Mesodermal cell (in vitro differentiated cells): ENCODE measurements at regions not wholly inside any gene's neighbourhood (a gene's known extent, or its start where the extent isn't known, plus 50 kb on each side); places are given as distances from the start of the nearest gene placed in this dataset.
"Not testable (repeated sequence)": the region's sequence is repeated elsewhere in the genome, so short reads cannot be mapped to it uniquely, and the experiment has no call there.

ENCODE experiments used
- H3K27ac ChIP-seq: 2 replicates; pipeline ENCODE4 v1.7.0; 2013; ENCODE audit warnings: mild to moderate bottlenecking, low read depth, low read length, moderate library complexity; ENCODE audit not compliant: severe bottlenecking
- H3K36me3 ChIP-seq: 2 replicates; pipeline ENCODE4 v1.7.1; 2013; ENCODE audit warnings: mild to moderate bottlenecking, low read length, moderate library complexity; ENCODE audit not compliant: control insufficient read depth, insufficient read depth
- H3K4me1 ChIP-seq: one replicate; pipeline ENCODE4 v1.7.1; 2013; ENCODE audit warnings: mild to moderate bottlenecking, low read length; ENCODE audit not compliant: insufficient read depth, control insufficient read depth, poor library complexity, severe bottlenecking
- H3K4me3 ChIP-seq: 2 replicates; pipeline ENCODE4 v1.7.0; 2013; ENCODE audit warnings: low read length, control low read depth, mild to moderate bottlenecking; ENCODE audit not compliant: insufficient read depth, poor library complexity, severe bottlenecking; ENCODE audit errors: extremely low read depth
- H3K9me3 ChIP-seq: 2 replicates; pipeline ENCODE4 v1.7.1; 2013; ENCODE audit warnings: mild to moderate bottlenecking, low read length, moderate library complexity; ENCODE audit not compliant: control insufficient read depth
- WGBS, 2 experiments: methylation state at CpG; one replicate each; pipeline ENCODE4 v1.1.5; 2013; ENCODE audit warnings: missing lambda C conversion rate in 2 of 2; ENCODE audit not compliant: insufficient coverage in 2 of 2; 5-methylcytosine and 5-hydroxymethylcytosine counted together

DNA sequence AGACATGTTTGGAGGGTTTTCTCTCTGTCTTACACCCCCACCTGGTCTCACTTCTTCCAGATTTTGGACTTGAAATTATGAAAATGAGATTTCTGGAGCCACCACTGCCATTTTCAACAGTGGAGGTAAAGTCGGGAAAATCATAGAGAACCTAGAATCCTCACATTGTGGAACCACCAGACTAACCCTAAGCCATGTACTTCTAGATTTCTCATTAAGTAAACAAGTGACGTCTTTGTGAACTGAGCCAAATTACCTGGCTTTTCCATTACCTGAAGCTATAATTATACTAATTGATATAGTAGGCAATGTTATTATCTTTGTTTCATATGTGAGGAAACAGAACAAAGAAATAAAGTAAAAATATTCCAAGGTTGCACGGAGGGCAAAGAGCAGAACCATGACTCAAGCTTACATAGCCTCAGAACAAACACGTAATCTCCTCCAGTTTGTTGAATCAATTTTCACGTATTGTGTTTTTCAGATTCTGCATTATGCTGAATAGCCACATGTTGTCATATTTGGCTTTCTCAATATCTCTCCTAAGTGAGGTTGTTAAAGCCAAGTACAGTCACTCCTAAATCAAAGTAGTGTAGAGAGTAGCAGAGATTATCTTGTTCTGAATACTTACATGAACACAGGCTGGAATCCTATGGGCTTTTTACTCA is 101.3 kb upstream of the CMC1 start:
- H3K4me3 ChIP-seq = no peak overlapping the region
- no peak overlapping the region for H3K27ac ChIP-seq
- no peaks in the 10 kb centered on the region for H3K36me3 ChIP-seq
- WGBS, 2 experiments = 96 to 100% methylated on average over 2 to 3 of the region's 5 CpGs
- H3K4me1 ChIP-seq = no peaks in the 10 kb centered on the region
- no peaks in the 10 kb centered on the region for H3K9me3 ChIP-seq

DNA sequence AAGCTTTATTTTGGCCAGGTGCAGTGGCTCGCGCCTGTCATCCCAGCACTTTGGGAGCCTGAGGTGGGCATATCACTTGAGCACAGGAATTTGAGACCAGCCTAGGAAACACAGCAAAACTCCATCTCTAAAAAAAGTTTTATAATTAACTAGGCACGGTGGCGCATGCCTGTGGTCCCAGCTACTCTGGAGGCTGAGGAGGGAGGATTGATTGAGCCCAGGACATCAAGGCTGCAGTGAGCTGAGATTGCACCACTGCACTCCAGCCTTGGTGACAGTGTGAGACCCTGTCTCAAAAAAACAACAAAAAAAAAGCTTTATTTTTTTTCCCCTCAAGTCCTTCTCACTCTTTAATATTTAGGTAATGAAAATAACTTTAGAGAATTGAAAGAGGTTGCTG is 100.8 kb upstream of the CMC1 start:
- 91 to 96% methylated on average over 2 to 4 of the region's 4 CpGs for WGBS, 2 experiments
- Histone ChIP-seq H3K4me1 (no peaks in the 10 kb centered on the region), H3K36me3 (no peaks in the 10 kb centered on the region), H3K9me3 (no peaks in the 10 kb centered on the region), H3K27ac (no peak overlapping the region), H3K4me3 (no peak overlapping the region)

DNA sequence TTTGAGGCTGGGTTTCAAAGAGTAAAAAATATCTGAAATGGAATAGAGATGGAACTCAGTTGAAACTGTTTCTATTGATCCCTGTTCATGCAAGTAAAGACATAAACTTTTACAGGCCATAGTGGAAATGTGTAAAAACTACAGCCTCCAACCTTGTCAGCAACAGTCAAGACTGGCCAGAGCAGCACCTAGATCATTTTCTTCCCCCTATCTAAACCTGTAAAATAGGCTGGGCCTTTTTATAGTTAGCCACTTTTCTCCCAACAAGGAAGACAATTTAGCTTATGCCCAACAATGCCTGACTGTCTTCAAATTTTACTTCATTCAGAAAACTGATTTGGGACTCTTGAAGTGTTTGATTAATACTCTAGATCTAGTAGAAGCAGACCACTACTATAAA is 91.5 kb upstream of the CMC1 start:
- no peak overlapping the region for H3K4me3 ChIP-seq
- no peak overlapping the region for H3K27ac ChIP-seq
- H3K9me3 ChIP-seq = no peaks in the 10 kb centered on the region
- no peaks in the 10 kb centered on the region for H3K36me3 ChIP-seq
- no peaks in the 10 kb centered on the region for H3K4me1 ChIP-seq

DNA sequence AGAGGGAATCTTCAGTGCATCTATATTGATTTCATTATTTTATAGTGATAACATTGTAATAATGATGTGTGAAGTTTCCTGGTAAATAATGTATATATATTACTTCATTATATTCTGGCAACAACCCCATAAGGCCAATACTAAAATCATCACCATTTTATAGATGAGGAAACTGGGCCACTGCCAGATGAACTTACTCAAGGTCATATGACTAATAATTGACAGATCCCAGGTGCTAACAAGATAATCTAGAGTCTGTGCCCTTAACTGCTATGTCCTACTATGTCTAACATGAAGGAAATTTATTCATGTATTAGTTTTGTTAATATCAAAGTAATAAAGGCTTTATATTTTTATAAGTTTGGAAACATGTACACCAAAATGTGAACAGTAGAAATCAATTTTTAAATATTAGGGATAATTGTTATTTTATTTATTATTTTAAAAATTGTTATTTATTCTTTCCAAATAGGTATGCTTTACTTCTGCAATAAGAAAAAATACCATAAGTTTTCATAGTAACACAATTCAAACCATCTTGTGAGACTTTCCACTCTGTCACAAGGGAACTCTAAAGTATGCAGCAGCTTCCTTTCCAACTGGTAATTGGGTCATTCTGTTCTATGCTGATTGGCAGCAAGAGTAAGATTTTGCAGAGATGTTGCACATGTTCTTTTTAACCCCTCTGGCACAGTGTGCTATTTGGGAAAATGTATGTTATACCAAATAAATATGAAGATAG is 90.8 kb upstream of the CMC1 start:
- H3K4me3 ChIP-seq = no peak overlapping the region
- no peaks in the 10 kb centered on the region for H3K4me1 ChIP-seq
- no peaks in the 10 kb centered on the region for H3K9me3 ChIP-seq
- no peak overlapping the region for H3K27ac ChIP-seq
- H3K36me3 ChIP-seq = no peaks in the 10 kb centered on the region

DNA sequence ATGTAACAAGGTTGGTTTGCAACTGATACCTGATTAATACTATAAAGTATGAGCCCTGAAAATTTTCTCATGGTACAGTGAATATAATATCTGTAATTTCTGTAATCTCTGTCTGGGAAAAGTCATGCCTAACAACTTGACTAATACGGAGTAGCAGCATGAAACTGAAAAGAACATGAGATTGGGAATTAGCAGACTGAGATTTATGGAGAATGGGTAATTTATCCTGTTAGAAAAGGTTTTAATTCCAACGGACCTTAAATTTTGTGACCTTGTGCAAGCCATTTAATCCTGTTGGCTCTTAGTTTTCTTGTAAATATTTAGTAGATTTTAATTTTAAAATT is 90.2 kb upstream of the CMC1 start:
- no peaks in the 10 kb centered on the region for H3K4me1 ChIP-seq
- H3K9me3 ChIP-seq = no peaks in the 10 kb centered on the region
- H3K36me3 ChIP-seq = no peaks in the 10 kb centered on the region
- H3K4me3 ChIP-seq = no peak overlapping the region
- WGBS, 2 experiments = 82 to 100% methylated on average over 1 of the region's 2 CpGs
- no peak overlapping the region for H3K27ac ChIP-seq

DNA sequence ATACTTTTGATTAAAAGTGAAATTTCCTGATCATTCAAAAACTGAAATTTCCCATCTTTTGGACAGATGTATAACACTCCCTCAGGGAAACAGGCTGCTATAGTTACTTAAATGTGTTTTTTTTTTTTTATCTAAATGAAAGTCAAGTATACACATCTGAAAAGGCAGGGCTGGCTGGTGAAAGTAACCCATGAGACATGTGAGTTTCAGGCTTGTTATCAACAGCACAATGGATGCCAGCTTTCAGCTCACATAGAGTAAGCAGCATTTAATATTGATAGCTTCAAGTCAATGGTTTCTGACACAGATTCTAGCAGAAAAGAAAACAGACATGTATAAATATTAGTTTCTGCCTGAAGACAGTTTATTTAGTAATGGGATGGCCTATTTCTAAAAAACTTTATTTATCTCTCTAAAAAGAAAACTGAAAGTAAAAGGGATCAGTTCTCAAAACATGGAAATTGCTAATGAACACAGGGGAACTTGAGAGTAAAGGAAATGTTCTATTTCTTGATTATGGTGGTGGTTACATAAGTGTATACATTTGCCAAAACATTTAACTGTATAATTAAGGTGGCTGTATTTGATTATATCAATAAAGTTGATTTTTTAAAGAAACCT is 89.7 kb upstream of the CMC1 start:
- Histone ChIP-seq H3K4me3 (no peak overlapping the region), H3K36me3 (no peaks in the 10 kb centered on the region), H3K9me3 (no peaks in the 10 kb centered on the region), H3K4me1 (no peaks in the 10 kb centered on the region), H3K27ac (no peak overlapping the region)

DNA sequence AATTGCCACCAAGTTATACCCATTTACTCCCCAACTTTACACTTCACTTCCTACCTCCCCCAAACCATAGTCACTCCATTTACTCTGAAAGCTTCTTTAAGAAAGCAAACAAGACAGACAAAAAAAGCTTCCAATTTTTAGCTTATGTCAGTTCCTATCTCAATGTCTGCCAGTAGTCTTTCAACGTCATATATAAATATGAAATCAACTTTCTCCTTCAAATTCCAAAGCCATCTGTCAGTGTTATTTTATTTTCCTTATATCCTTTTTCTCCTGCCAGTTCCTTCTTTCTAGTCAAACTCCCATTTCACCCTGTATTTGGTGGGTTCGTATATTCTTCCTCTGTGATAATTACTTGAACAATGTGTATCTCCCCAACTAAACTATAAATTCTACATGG is 85.8 kb upstream of the CMC1 start:
- Histone ChIP-seq H3K4me1 (no peaks in the 10 kb centered on the region), H3K9me3 (no peaks in the 10 kb centered on the region), H3K27ac (no peak overlapping the region), H3K4me3 (no peak overlapping the region), H3K36me3 (no peaks in the 10 kb centered on the region)
- WGBS, 2 experiments = 79 to 83% methylated on average over 1 of the region's 2 CpGs

DNA sequence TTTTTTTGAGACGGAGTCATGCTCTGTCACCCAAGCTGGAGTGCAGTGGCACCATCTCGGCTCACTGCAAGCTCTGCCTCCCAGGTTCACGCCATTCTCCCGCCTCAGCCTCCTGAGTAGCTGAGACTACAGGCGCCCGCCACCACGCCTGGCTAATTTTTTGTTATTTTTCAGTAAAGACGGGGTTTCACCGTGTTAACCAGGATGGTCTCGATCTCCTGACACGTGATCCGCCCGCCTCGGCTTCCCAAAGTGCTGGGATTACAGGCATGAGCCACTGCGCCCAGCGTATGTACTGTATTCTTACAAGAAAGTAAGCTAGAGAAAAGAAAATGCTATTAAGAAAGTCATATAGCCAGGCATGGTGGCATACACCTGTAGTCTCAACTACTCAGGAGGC is 84.8 kb upstream of the CMC1 start:
- 83 to 100% methylated on average over 7 to 15 of the region's 16 CpGs for WGBS, 2 experiments
- H3K4me3 ChIP-seq, H3K27ac ChIP-seq, H3K4me1 ChIP-seq, H3K36me3 ChIP-seq, H3K9me3 ChIP-seq: not testable (repeated sequence)

DNA sequence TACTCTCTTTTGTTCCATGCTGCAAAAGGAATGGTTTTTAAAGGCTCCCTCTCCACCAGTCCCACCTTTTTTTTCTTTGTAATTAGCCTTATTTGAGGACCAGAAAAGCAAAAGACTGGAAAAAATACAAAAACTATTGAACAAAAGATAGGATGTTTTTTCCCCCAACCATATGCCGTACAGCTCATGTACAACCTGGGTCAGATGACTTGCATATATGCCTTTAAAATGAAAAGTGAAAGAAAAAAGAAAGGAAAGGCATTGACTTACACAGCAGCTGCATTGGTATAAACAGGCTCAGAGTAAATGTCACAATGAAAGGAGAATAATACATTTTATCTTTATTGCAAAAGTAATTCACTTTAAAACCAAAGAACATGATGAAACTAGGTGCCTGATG is 69.5 kb upstream of the CMC1 start:
- H3K4me3 ChIP-seq = no peak overlapping the region
- no peak overlapping the region for H3K27ac ChIP-seq
- no CpG with 5 or more reads among the region's 1 CpG for WGBS, 2 experiments
- no peaks in the 10 kb centered on the region for H3K36me3 ChIP-seq
- no peaks in the 10 kb centered on the region for H3K9me3 ChIP-seq
- no peaks in the 10 kb centered on the region for H3K4me1 ChIP-seq

DNA sequence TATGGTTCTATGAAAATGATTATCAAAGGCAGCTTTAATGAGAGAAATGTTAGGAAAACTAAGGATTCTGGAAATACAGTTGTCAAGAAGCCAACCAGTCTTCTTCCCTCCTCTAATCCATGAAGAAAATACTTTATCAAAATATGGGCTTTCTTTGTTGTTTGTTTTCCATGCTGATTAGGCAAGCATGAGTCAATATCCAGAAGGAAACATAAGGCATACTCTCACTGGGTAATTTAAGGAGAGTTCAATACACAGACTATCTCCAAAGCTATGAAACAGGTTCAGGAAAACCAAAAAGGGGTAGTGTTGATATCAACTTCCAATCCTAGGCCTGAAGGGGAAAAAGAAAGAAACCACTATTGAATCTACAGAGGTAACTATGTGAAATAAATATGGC is 68.7 kb upstream of the CMC1 start:
- H3K9me3 ChIP-seq = no peaks in the 10 kb centered on the region
- no peaks in the 10 kb centered on the region for H3K4me1 ChIP-seq
- no peak overlapping the region for H3K4me3 ChIP-seq
- H3K36me3 ChIP-seq = no peaks in the 10 kb centered on the region
- H3K27ac ChIP-seq = no peak overlapping the region

DNA sequence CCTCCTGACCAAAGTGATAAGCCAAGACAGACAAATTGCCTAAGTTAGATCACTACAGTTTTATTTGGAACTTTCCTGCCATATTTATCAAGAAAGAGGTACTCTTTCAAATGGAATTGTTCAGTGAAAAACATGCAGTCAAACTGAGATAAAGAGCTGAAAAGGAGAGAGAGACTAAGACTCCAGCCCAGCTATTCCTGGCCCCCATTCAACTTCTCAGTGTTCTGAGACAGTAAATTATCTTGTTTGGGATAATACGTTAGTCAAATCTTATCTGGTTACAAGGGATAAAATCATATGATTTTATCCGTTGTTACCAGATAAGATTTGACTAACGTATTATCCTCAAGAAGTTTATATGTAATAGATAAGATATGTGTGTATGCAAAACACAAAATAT is 67.6 kb upstream of the CMC1 start:
- no peaks in the 10 kb centered on the region for H3K9me3 ChIP-seq
- H3K36me3 ChIP-seq = no peaks in the 10 kb centered on the region
- WGBS, 2 experiments = no CpG with 5 or more reads among the region's 3 CpGs
- no peak overlapping the region for H3K27ac ChIP-seq
- H3K4me1 ChIP-seq = no peaks in the 10 kb centered on the region
- H3K4me3 ChIP-seq = no peak overlapping the region
